HG02798 (cell line): ENCODE measurements at regions not wholly inside any gene's neighbourhood (a gene's known extent, or its start where the extent isn't known, plus 50 kb on each side); places are given as distances from the start of the nearest gene placed in this dataset.

ENCODE experiments used
- ATAC-seq: cut with Tn5 transposase; IDR thresholded peaks from one replicate; pipeline ENCODE4 v1.9.1; 2021; ENCODE audit warnings: mild to moderate bottlenecking; ENCODE audit not compliant: unreplicated experiment, poor library complexity

DNA sequence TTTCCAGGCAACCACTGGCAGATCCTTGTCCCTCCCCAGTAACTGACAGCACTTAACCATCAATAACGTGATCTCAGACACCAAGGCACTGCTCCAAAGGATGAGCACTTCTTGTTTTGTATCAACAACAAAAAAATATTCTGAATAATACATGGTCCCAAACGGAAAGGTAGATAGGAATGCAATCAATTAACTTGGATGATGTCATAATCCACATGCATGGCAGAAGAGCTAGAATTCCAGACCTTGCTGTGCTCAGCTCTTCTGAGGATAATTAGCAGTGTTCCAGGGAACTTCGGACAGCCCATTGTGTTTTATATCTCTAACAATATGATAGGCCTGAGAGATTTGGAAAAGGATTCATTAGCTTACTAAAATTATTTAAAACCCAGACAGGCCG is 288.4 kb upstream of the PCSK5 start:
- ATAC-seq = no peak

DNA sequence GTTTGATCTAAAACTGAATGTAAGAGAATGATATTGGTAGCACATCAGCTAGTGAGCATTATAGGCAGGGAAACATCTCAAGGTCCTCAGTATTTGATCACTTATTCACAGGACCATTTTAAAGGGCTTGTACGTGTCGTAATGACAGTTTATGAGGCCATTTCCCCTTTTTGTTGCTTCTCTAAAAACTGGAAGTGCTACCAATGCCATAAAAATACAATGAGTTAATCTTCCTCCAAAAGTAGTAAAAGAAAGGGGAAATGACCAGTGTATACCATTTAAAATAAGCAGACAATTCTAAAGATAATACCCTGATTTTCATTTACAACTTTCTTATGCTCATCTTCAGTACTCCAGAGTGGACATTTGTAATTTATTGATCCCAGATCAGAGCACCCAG is 285.8 kb upstream of the PCSK5 start:
- no peak for ATAC-seq

DNA sequence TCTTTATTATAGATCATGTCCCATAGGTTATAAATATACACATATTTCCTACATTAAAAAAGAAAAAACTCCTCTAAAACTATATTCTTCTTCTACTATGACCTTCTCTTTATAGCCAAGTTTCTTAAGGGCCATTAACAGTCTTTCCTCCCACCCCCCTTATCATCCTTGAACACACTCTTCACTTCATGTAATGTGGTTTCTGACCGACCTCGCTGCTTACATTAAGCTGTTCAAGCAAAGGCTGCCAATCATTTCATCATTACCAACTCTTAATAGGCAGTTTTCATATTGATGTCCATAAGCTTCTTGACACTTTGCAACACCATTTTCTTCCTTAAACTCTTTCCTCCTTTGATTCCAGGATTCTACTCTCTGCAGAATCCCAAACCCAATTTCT is 283.0 kb upstream of the PCSK5 start:
- ATAC-seq = no peak

DNA sequence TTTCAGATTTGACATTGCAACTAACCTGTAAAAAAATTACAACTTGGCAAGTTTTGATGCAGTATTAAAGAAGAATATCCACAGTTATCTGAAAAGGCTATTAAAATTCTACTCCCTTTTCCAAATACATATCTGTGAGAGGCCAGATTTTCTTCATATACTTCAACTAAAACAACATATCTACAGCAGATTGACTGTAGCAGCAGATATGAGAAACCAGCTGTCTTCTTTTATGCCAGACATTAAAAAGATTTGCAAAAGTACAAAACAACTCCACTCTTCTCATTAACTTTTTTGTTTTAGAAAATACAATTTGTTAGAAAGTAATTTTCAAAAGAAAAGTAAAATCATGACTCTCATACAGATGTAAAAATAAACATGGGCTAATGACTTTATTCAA is 281.1 kb upstream of the PCSK5 start:
- no peak for ATAC-seq

DNA sequence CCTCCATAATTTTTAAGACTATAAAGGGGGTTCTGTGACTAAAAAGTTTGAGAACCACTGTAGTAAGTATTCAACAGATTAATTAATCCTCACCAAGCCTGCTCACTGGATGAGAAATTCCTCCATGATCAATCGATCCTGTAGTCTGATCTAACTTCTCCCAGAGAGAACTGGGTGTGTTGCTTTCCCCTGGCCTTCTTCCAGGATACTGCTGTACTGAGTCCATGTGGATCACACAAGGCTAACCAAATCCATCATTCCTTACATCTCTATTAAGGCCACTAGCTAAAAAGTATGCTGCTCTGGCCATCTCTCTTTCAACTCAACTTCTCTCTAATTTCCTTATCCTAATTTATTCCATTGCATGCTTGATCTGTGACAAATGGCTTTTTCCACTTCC is 280.2 kb upstream of the PCSK5 start:
- ATAC-seq = no peak

DNA sequence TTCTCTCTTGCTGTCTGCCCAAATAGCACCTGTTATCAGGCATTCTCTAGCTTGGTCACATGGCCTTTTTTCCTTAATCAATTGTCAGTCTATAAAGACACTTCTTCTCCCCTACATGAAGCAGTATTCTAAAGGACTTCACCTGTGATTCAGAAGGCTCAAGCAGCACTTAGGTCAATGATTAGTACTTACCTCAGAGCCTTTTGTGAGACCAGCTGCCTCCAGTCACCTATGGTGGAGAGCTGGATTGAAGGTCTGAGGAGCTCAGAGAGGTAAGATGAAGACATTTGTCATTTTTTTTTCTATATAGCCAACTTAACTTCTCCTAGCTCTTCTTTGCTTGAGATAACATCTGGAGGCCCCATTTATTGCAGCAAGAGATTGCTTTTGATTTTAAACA is 278.3 kb upstream of the PCSK5 start:
- no peak for ATAC-seq

DNA sequence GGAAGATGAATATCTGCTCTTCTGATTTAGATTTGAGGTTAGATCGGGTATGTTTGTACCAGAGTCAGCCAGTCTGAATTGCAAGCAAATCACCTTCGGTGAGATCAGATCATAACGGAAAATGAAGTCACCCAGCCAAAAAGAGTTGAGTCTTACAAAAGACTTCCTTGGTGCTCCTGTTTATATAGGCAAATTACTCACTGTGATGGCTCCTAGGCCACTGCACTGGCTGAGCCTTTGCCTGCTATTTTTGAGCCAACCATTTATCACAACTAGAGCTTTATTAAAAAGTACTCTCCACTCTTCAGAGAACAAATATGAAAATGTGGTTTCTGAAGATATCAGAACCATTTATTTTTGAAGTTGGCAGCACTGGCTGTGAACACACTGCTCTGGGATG is 277.7 kb upstream of the PCSK5 start:
- ATAC-seq = no peak

DNA sequence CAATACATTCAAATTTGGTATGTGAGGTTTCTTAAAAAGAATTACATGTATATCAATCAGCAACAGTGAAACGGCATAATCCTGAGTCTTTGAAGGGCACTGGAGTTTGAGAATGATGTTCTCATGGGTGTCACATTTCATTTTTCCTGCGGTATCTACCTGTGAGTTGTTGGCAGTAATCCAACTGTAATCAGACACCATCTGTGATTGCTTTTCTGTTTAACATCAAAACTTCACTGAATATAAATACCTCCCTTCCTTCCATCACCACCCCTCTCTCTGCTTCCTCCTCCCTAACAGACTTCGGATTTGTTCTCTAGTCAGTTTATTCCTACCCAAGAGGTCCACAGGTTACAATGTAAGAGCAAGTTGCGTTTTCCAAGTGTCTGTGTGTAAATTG is 275.2 kb upstream of the PCSK5 start:
- ATAC-seq = no peak

DNA sequence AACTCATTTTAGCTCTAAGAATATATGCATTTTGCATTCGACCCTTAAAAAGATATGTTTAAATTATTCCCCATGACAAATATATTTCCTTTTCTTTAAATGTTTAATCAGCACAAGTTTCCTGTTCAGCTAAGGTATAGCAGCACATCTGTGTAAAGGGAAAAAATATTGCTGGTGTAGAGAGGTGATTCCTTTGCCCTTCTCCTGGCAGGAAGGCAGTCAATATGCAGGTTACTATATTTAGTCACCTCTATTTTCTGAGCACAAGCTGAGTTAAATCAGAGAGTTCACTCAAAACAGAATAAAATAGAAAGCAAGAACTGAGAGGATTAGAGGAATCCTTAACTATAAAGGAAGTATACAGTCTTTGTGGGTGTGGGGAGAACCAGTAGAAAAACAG is 274.4 kb upstream of the PCSK5 start:
- no peak for ATAC-seq

DNA sequence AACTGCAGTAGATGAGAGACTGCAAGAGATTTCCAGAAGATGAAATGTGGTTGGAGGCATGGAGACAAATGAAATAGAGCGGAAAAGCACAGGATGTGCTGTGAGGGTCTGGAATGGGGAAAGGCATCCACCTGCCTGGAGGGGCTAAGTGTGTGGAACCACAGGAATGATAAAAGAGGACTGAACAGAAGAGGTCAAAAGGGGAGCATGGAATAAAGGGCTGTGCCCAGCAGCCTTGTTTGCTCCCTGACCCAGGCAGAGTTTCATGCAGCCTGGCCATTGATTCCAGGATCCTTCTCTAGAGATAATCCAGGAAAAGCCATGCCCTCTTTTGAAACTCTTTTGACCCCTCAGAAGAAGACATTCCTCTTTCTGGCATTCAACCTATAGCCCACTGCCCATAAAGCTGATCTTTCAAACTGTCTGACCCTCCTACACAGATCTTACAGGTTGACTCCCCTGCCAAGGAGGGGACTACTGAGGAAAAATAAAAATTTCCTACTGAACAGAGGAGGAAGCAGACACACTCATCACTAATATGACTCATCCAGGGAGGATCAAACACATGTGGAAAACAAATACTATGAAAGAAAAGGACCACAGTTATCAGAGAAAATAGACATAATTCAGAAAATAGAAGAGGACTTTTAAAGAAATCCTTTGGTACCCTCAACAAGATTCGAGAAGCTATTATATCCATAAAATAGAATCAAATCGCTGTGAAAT is 273.5 kb upstream of the PCSK5 start:
- ATAC-seq = no peak

DNA sequence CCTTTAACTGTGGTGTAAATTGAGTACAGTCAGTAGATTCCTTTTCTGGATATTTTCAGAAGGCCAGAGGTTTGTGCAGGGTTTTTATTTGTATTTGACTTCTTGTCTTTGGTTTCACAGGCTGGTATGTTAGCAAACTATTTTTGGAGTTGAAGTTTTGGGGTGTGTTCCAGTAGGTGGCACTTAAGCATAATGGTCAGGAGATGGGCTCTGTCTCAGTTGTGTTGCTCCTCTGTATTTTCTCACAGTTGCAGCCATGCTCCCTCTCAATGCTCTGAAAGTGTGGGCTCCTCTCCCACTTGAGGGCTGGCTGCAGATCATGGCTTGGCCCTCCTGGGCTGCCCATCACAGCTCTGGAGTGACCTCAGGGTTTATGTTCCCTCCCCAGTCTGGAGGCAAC is 267.0 kb upstream of the PCSK5 start:
- no peak for ATAC-seq

DNA sequence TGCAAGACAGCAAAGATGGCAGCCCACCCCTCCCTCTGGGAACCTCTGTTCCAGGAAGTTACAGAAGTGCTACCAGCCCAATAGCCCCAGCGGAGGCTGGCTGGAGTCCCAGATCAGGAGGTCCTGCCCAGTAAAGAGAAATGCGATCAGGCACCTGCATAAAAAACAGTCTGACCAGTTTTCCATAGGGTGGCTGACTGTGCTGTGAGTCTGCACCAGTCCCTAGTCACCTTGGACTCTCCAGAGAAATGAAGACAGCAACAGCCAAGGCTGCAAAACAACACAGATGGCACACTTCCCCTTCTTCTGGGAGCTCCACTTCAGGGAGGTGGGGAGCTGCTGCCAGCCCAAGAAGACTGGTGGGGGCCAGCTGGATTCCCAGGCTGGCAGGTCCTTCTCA is 265.5 kb upstream of the PCSK5 start:
- ATAC-seq = no peak

DNA sequence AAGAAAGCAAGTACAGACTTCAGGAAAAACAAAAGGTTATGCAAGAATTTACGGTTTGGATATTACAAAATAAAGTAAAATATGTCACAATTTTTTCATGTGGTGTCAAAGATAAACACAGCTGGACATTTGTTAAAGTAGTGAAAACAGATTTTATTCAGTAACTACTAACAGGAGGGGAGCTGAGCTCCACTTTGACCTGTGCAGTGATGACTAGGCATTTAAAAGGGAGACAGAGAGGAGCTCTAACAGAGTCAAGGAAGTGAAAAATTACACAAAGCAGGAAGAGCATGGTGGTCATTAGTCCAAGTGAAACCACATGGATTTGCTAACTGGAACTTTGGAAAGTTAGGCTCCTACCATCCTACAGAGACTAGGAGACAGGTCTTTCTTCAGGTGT is 263.6 kb upstream of the PCSK5 start:
- no peak for ATAC-seq

DNA sequence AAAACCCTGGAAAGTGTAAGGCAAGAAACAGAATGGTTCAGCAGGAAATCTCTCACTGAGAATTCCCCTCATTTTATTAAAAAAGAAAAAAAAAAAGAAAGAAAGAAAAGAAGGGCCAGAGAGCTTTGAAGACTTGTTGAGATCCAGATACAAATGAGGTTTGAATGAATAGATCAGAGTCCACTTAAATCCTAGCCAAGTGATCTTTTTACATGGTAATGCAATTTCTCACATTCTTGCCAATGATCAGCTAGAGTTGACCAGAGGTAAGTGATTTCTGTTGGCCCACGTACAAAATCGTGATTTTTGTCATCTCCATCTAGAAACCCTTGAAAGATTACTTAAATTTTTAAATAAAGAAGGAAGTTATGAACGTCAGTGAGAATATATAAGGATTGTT is 261.5 kb upstream of the PCSK5 start:
- ATAC-seq = no peak

DNA sequence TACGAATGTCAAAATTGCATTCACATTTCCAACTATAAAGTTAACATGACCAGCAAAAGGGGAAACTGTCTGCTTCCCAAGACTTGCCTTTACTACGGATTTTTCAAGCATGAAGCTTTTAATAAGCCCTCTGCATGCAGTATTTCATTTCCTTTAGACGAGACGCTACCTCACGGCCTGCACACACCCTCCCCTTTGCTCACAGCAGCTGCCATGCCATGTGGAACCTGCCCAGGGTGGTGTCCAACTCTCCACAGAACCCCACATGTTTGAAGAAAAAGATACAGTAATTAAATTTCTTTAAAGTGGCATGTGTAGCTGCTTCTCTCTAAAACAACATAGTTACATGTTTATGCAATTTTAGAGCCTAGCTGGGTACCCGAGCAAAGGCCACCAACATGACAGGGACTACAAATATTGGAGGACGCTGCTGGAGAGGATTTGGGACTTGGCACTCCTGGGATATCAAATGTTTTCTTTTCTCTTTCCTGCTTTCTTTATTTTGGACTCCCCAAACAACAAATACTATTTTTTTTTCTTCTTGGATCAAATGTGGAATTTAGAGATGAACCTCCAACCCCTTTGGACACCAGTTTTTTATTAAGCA is 256.9 kb upstream of the PCSK5 start:
- no peak for ATAC-seq

DNA sequence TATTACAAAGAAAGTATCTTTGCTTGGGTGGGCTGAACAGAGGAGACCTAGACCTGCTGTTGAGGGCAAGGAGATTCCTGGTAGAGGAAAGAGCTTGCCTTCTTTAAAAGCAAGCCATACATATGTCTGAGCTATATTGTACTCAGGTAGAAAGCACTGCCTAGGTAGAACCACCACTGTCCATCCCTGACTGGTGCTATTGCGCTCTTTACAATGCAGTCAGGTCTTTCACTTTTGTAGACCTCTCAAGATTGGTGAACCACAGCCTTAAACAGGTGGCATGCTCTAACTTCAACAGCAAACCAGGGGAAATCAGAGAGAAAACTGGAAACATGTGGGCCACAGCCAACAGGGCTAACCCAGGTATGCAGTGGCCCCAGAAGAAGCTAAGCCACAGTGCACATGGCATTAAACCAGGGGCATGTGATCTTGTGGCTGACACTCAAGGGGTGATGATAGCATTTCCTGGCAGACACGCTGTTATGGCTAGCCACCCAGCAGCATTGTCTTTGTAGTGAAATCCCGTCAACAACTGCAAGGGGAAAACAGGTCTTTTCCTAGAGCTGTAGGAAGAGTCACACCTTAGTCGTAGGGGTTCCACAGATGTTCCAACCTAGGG is 253.9 kb upstream of the PCSK5 start:
- ATAC-seq = no peak

DNA sequence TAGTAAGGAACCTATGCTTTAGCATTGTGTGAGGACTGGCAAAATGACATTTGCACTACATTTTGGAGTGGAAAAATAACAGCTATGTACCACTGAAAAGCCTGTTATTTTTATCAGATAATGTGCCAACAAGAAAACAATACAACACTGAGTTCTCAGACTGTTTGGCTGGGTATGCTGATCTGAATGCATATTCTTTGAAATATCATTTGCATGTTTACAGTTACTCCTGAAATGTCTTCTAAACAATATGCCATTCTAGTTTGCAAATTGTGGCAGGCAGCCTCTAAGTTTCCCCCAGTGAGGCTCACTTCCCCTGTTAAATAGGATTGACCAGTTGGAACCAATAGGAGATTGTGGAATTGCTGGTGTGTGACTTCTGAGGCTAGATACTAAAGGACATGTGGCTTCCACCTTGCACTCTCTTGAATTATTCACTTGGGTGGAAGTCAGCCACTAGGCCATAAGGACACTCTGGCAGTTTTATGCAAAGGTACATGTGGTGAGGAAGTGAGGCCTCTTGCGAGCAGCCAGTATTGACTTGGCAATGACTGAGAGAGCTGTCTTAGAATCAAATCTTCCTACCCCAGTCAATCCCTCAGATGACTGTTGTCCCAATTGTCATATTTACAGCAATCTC is 250.4 kb upstream of the PCSK5 start:
- ATAC-seq = no peak

DNA sequence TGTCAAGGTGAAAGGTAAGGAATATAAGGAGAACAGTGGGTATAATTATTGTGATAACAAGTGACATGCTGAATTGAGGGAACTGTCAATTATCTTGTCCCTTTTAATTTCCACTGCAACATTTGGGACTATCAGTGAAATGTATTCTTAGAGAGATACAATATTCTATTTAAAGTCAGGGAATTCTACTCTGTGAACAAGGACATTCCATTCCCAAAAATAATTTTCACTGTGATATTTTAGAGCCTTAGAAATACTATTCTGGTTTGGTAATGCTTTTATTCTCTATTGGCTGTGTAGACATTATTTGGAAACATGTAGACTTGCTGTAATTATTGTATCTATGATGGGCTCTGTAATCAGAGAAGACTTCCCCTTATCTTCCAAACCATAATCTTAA is 248.0 kb upstream of the PCSK5 start:
- no peak for ATAC-seq

DNA sequence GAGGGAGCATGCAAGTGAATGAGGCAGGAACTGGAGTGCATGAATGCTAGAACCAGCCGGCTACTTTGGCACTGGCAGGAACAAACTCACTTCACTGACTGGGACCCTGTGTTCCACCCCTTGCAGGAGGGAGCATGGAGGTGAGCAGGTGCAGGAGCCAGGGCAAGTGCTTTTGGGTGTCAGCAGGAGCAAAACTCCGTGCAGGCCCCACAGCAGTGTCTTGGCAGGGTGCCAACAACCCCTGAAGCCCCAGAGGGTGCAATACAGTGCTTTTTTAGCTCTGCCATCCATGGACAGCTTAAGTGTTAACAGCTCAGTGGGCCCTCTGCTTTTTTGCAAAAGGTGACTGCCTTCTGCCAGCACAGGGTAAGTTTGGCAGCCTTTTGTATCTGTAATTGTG is 245.8 kb upstream of the PCSK5 start:
- ATAC-seq = no peak

DNA sequence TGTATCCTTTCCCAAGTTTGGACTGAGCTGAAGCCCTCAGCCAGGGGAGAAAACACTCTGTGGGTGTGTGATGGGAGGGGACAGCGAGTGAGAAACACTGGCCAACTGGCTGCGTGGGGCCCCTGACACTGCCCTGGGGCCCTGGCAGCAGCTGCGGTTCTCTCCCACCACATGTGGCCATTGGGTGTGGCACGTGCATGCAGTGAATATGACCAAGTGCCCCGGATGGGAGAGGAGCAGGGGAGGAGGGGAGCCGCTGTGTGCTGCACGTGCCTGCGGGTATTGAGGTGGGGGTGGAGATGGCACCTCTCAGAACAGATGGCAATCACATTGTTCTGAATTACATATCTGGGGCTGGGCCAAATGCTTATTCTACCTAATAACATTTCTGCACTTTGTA is 242.4 kb upstream of the PCSK5 start:
- no peak for ATAC-seq

DNA sequence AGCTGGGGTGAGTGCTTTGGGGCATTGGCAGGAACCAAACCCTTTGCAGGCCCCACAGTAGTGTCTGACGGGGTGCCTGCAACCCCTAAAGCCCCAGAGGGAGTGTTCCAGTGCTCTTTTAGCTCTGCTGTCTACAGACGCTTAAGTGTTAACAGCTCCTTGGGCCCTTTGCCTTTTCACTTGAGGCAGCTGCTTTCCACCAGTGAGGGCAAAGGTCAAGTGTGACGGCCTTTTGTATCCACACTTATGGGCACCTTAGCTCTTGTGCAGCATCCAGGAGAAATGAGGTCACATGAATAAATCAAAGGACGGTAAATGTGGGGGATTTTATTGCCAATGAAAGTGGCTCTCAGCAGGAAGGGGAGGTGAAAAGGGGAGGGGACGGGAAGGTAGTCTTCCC is 241.4 kb upstream of the PCSK5 start:
- no peak for ATAC-seq

DNA sequence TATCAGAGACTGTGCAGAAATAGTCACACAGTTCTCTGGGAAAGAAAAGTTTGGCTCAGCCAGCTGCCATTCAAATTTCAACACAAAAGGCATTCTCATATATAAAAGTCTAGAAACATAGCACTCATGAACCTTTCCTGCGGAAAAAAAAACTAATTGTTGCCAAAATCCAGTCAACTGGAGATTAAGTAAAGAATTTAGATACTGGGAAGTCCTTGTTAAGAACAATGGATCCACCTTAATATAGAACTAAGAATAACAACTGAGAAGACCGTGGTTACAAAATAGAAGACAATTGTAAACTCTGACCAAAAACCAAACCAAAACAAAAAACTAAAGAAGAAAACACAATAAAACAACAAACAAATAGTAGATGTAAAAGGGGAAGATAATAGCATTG is 238.8 kb upstream of the PCSK5 start:
- ATAC-seq = no peak
